K562 (cell line): ENCODE measurements at regions not wholly inside any gene's neighbourhood (a gene's known extent, or its start where the extent isn't known, plus 50 kb on each side); places are given as distances from the start of the nearest gene placed in this dataset.
"Not testable (repeated sequence)": the region's sequence is repeated elsewhere in the genome, so short reads cannot be mapped to it uniquely, and the experiment has no call there.

Source experiments
- ATAC-seq: fragments of 200-7000 bp; cut with Tn5 transposase; 3 replicates; pipeline ENCODE4 v1.9.1; 2020; ENCODE audit warnings: moderate library complexity
- BruUV-seq: library from RNA; stranded (reverse); fragments of 400-500 nt; replicated peaks from 2 replicates; lab custom pipeline; 2021; lab: Mats Ljungman, UMichigan
- CTCF ChIA-PET: fragments of 300-600 bp; formaldehyde crosslinking; extraction: SDS; loops from one replicate; lab custom pipeline; 2021; ENCODE audit warnings: low intra/inter-chr PET ratio; lab: Yijun Ruan, JAX
- POLR2A ChIA-PET: fragments of 300-600, 350-650 bp; sonication (Branson Sonifier 250); formaldehyde crosslinking; extraction: SDS; loops from one replicate; lab custom pipeline; 2021; ENCODE audit warnings: antibody characterized with exemption, inconsistent platforms; lab: Yijun Ruan, JAX
- DNase-seq, 4 experiments: peaks; one replicate each; pipeline versions ENCODE4 v3.0.0 to v3.0.0-alpha.2; 2011 to 2018; ENCODE audit warnings: low spot score in 3 of 4, mixed read lengths in 3 of 4; ENCODE audit errors: extremely low read depth in 1 of 4
- FAIRE-seq: peaks from 2 replicates; lab custom pipeline; 2011; peaks lifted over from hg19 to GRCh38; lab: Jason Lieb, UNC
- H2AFZ ChIP-seq: 2 replicates; pipeline ENCODE4 v1.6.0; 2011; ENCODE audit warnings: low read depth, low read length, control low read depth, inconsistent platforms
- H3K27ac ChIP-seq: fragments of 200-600 bp; 3 replicates; pipeline ENCODE4 v1.8.0; 2011; ENCODE audit warnings: low read depth, mild to moderate bottlenecking, control low read depth, inconsistent platforms, low read length, moderate library complexity, mixed read lengths; ENCODE audit errors: extremely low read depth
- H3K27me3 ChIP-seq, 2 experiments: fragments of 300-600 bp in 1 of 2; 2 replicates in 1 of 2; 3 replicates in 1 of 2; pipeline versions ENCODE4 v1.6.0 to v1.8.0; 2011; ENCODE audit warnings: inconsistent platforms in 2 of 2, low read length in 2 of 2, mild to moderate bottlenecking in 1 of 2, mixed read lengths in 1 of 2, moderate library complexity in 1 of 2; ENCODE audit not compliant: control insufficient read depth in 2 of 2, insufficient read depth in 2 of 2
- H3K36me3 ChIP-seq: fragments of 300-600 bp; 3 replicates; pipeline ENCODE4 v1.8.0; 2011; ENCODE audit warnings: mild to moderate bottlenecking, low read length, inconsistent platforms; ENCODE audit not compliant: control insufficient read depth, insufficient read depth
- H3K4me1 ChIP-seq, 2 experiments: fragments of 200-600 bp in 1 of 2; replicated peaks in 1 of 2; 2 replicates in 1 of 2; 3 replicates in 1 of 2; pipeline versions ENCODE4 v1.5.1 to v1.8.0; 2011; ENCODE audit warnings: inconsistent platforms in 2 of 2, low read length in 2 of 2, mild to moderate bottlenecking in 1 of 2, mixed read lengths in 1 of 2, moderate library complexity in 1 of 2; ENCODE audit not compliant: control insufficient read depth in 2 of 2, insufficient read depth in 2 of 2
- H3K4me2 ChIP-seq: 2 replicates; pipeline ENCODE4 v1.6.1; 2011; ENCODE audit warnings: low read length, control low read depth, inconsistent platforms, mixed read lengths; ENCODE audit not compliant: insufficient read depth
- H3K4me3 ChIP-seq: fragments of 200-600 bp; sonication (generic), shearing (Covaris generic); 2 replicates; pipeline ENCODE4 v1.5.1; 2016; ENCODE audit warnings: control low read depth, inconsistent platforms
- H3K79me2 ChIP-seq: fragments of 200-600 bp; 3 replicates; pipeline ENCODE4 v1.8.0; 2011; ENCODE audit warnings: low read length, inconsistent platforms; ENCODE audit not compliant: control insufficient read depth, insufficient read depth
- H3K9ac ChIP-seq, 2 experiments: 2 replicates each; pipeline versions ENCODE4 v1.6.0 to v1.6.1; 2011; ENCODE audit warnings: low read depth in 2 of 2, low read length in 2 of 2, control low read depth in 1 of 2, inconsistent platforms in 1 of 2, mild to moderate bottlenecking in 1 of 2, mixed read lengths in 1 of 2; ENCODE audit not compliant: insufficient read depth in 1 of 2
- H3K9me1 ChIP-seq: one replicate; pipeline ENCODE4 v1.6.0; 2011; ENCODE audit warnings: inconsistent platforms, mild to moderate bottlenecking, low read length, moderate library complexity; ENCODE audit not compliant: control insufficient read depth, insufficient read depth
- H3K9me3 ChIP-seq: replicated peaks from 2 replicates; pipeline ENCODE4 v1.5.1; 2011; ENCODE audit warnings: low read depth, low read length, inconsistent platforms; ENCODE audit not compliant: control insufficient read depth, insufficient read depth
- H4K20me1 ChIP-seq: replicated peaks from 2 replicates; pipeline ENCODE4 v1.6.1; 2011; ENCODE audit warnings: low read length, inconsistent platforms, mixed read lengths; ENCODE audit not compliant: control insufficient read depth, insufficient read depth
- CBFA2T3 ChIP-seq: fragments of 450-650 bp; IDR thresholded peaks from 2 replicates; pipeline ENCODE4 v1.6.1; 2017
- CREM ChIP-seq: IDR thresholded peaks from 2 replicates; pipeline ENCODE4 v1.6.1; 2014; ENCODE audit warnings: antibody characterized with exemption, low read depth
- CXXC5 ChIP-seq: fragments of 250-450 bp; sonication (Bioruptor Pico); IDR thresholded peaks from 2 replicates; pipeline ENCODE4 v1.8.0; 2022; ENCODE audit warnings: inconsistent platforms, mild to moderate bottlenecking, moderate library complexity
- EP400 ChIP-seq: fragments of 450-650 bp; IDR thresholded peaks from 2 replicates; pipeline ENCODE4 v1.6.1; 2017; ENCODE audit warnings: antibody characterized with exemption, mild to moderate bottlenecking, moderate library complexity
- FOXK2 ChIP-seq, 2 experiments: fragments of 450-650 bp; IDR thresholded peaks in 1 of 2; conservative IDR thresholded peaks in 1 of 2; 2 replicates each; pipeline ENCODE4 v1.6.1; 2016; ENCODE audit warnings: low read depth in 2 of 2, mild to moderate bottlenecking in 1 of 2
- GABPA ChIP-seq: fragments of 200-800 bp; sonication (Bioruptor generic); conservative IDR thresholded peaks from 2 replicates; pipeline ENCODE4 v1.6.1; 2016; ENCODE audit warnings: low read depth, missing genetic modification characterization, missing compliant biosample characterization
- NFYB ChIP-seq: IDR thresholded peaks from 2 replicates; pipeline ENCODE4 v1.6.1; 2011; ENCODE audit warnings: mild to moderate bottlenecking, moderate library complexity; ENCODE audit not compliant: insufficient read length; ENCODE audit errors: extremely low read depth
- NRF1 ChIP-seq, 2 experiments: fragments of 450-650 bp; IDR thresholded peaks in 1 of 2; conservative IDR thresholded peaks in 1 of 2; 2 replicates each; pipeline ENCODE4 v1.6.1; 2014; ENCODE audit warnings: mild to moderate bottlenecking in 2 of 2
- PHF8 ChIP-seq: fragments of 200-600 bp; sonication (generic); IDR thresholded peaks from 2 replicates; pipeline ENCODE4 v1.6.1; 2012; ENCODE audit warnings: mixed run types, mild to moderate bottlenecking, inconsistent platforms, low read length, moderate library complexity, borderline replicate concordance
- POLR2A ChIP-seq: fragments of 450-650 bp; conservative IDR thresholded peaks from 2 replicates; pipeline ENCODE4 v1.6.1; 2016
- POLR2G ChIP-seq: fragments of 200-400 bp; formaldehyde crosslinking; IDR thresholded peaks from 2 replicates; pipeline ENCODE4 v1.6.1; 2017; ENCODE audit warnings: low read depth, mild to moderate bottlenecking, antibody characterized with exemption, low read length, moderate library complexity
- RB1 ChIP-seq: fragments of 450-650 bp; IDR thresholded peaks from 2 replicates; pipeline ENCODE4 v1.6.1; 2017; ENCODE audit warnings: low read depth, mild to moderate bottlenecking
- SAP30 ChIP-seq: fragments of 200-600 bp; sonication (generic); IDR thresholded peaks from 2 replicates; pipeline ENCODE4 v1.6.1; 2012; ENCODE audit warnings: borderline replicate concordance, low read depth, mild to moderate bottlenecking, moderate library complexity, low read length, control low read depth, inconsistent platforms; ENCODE audit not compliant: insufficient read depth, poor library complexity, severe bottlenecking
- WGBS: fragments of 100-300 bp; shearing (Covaris generic); methylation state at CpG from one replicate; pipeline ENCODE4 v1.1.6; 2016; ENCODE audit warnings: low coverage, mixed read lengths; ENCODE audit not compliant: insufficient coverage; ENCODE audit errors: missing lambda C conversion rate; 5-methylcytosine and 5-hydroxymethylcytosine counted together
- in situ Hi-C: fragments of 300-500 bp; cut with MboI; formaldehyde crosslinking; loops from 4 replicates; pipeline ENCODE4 v1.15.0; 2018; ENCODE audit warnings: inconsistent platforms, mixed read lengths
- intact Hi-C: fragments of 100-400 bp; cut with micrococcal nuclease; formaldehyde crosslinking; loops from 2 replicates; pipeline ENCODE4 v1.14.2; 2022
- TF ChIP-seq, protein P1 (sequence below): fragments of 450-650 bp; IDR thresholded peaks from 2 replicates; pipeline ENCODE4 v1.6.1; 2016; ENCODE audit warnings: antibody characterized with exemption
- TF ChIP-seq, protein P2 (sequence below), 2 experiments: IDR thresholded peaks; 2 replicates each; pipeline ENCODE4 v1.6.1; 2011; ENCODE audit warnings: borderline replicate concordance in 1 of 2, control low read depth in 1 of 2, low read depth in 1 of 2, low read length in 1 of 2, mild to moderate bottlenecking in 1 of 2, mixed read lengths in 1 of 2, moderate library complexity in 1 of 2; ENCODE audit not compliant: insufficient read depth in 1 of 2, insufficient read length in 1 of 2, poor library complexity in 1 of 2, severe bottlenecking in 1 of 2; ENCODE audit errors: extremely low read depth in 1 of 2
- TF ChIP-seq, protein P3 (sequence below), 2 experiments: fragments of 450-650 bp; conservative IDR thresholded peaks; 2 replicates each; pipeline ENCODE4 v1.6.1; 2017; ENCODE audit warnings: mild to moderate bottlenecking in 2 of 2, moderate library complexity in 2 of 2

DNA sequence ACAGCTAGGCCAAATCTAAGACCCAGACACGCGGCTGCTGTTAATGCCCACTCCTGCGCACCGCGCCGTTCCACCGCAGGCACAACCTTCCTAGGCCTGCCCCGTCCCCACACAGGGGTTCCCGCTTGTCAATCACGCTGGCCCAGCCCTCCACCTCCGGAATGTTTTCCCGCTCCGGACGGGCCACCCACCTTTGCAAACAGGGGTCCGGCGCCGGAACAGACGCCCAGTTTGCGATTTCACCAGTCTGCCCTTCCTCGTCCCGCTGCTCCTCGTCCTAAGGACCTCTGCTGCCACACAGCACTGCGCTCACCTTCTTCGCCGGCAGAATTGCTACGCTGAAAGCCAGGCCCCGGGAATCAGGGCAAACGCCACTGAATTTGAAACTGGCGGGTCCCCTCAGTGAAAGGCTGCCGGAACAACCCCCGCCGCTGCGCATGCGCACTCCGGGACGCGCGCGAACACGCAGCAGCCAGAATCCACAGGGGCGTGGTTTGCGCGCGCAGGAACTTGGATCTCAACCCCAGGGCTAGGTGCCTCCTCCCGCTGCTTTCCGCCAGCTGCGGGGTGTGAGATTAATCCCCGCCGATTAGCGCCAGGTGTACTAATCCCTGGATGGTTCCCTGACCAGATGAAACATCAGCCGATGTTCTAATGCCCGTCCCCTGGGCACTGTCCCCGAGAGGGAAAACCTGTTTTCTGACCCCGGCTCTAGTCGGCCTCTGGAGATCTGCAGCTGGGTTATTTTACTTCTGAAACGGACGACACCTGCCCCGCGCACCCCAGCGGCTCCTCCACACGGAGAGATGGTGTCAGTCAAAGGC lies 159.7 kb downstream of the KLRB1 start:
- H3K27ac ChIP-seq: peak overlapping the region; percentile 74
- H3K27me3 ChIP-seq, in situ Hi-C loops, BruUV-seq, CTCF ChIA-PET, H3K9me1 ChIP-seq, H3K9me3 ChIP-seq, H3K4me1 ChIP-seq, H4K20me1 ChIP-seq, H3K36me3 ChIP-seq, intact Hi-C loops: not testable (repeated sequence)
- peak overlapping the region; percentile 54 to 85 for H3K9ac ChIP-seq
- FAIRE-seq (peak; percentile 49), DNase-seq (peak; percentile 61 to 88 (median 70)), ATAC-seq (peak; percentile 85)
- peak overlapping the region; percentile 53 for H3K4me3 ChIP-seq
- peak overlapping the region; percentile 73 for H3K4me2 ChIP-seq
- POLR2A ChIA-PET: interaction anchor here (0.6 kb wide), 1 partner anchor 226 kb away, joined by 3 read pairs; no protein-coding TSS in a partner anchor
- peak overlapping the region; percentile 85 for H2AFZ ChIP-seq
- peaks cover 14% of the 10 kb centered on the region for H3K79me2 ChIP-seq
- 1% methylated on average over 28 of the region's 61 CpGs for WGBS
- 0 out of 2 replicates have a peak, but pooled peaks have one; percentile 7 for TF ChIP-seq CREM
- TF ChIP-seq, protein P1, sequence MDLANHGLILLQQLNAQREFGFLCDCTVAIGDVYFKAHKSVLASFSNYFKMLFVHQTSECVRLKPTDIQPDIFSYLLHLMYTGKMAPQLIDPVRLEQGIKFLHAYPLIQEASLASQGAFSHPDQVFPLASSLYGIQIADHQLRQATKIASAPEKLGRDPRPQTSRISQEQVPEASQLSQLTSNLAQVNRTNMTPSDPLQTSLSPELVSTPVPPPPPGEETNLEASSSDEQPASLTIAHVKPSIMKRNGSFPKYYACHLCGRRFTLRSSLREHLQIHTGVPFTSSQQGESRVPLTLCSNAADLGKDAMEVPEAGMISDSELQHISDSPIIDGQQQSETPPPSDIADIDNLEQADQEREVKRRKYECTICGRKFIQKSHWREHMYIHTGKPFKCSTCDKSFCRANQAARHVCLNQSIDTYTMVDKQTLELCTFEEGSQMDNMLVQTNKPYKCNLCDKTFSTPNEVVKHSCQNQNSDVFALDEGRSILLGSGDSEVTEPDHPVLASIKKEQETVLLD: peak; percentile 95
- peak; percentile 58 for TF ChIP-seq EP400
- 0 out of 4 replicates have a peak, but pooled peaks of 1 of the 2 experiments have one; percentile 21 for TF ChIP-seq FOXK2 (conservative IDR thresholded peaks at IDR 0.05 in 1 of 2, IDR thresholded peaks at IDR 0.05 in 1 of 2; ENCODE audit: low read depth in 2 of 2)
- peak; percentile 32; the same call in 1 of the 2 replicates for TF ChIP-seq RB1
- TF ChIP-seq NFYB: peak; percentile 4
- TF ChIP-seq, protein P2, sequence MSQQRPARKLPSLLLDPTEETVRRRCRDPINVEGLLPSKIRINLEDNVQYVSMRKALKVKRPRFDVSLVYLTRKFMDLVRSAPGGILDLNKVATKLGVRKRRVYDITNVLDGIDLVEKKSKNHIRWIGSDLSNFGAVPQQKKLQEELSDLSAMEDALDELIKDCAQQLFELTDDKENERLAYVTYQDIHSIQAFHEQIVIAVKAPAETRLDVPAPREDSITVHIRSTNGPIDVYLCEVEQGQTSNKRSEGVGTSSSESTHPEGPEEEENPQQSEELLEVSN (IDR thresholded peaks at IDR 0.05; ENCODE audit: borderline replicate concordance in 1 of 2, extremely low read depth in 1 of 2, insufficient read depth in 1 of 2, insufficient read length in 1 of 2, low read depth in 1 of 2, low read length in 1 of 2, poor library complexity in 1 of 2, severe bottlenecking in 1 of 2): peak in 1 of 2 experiments; percentile 26
- TF ChIP-seq POLR2G: peak; percentile 73
- TF ChIP-seq NRF1 (conservative IDR thresholded peaks at IDR 0.05 in 1 of 2, IDR thresholded peaks at IDR 0.05 in 1 of 2): peak; percentile 95 to 96
- TF ChIP-seq CXXC5: peak; percentile 69
- TF ChIP-seq, protein P3, sequence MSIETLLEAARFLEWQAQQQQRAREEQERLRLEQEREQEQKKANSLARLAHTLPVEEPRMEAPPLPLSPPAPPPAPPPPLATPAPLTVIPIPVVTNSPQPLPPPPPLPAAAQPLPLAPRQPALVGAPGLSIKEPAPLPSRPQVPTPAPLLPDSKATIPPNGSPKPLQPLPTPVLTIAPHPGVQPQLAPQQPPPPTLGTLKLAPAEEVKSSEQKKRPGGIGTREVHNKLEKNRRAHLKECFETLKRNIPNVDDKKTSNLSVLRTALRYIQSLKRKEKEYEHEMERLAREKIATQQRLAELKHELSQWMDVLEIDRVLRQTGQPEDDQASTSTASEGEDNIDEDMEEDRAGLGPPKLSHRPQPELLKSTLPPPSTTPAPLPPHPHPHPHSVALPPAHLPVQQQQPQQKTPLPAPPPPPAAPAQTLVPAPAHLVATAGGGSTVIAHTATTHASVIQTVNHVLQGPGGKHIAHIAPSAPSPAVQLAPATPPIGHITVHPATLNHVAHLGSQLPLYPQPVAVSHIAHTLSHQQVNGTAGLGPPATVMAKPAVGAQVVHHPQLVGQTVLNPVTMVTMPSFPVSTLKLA (conservative IDR thresholded peaks at IDR 0.05): peak; percentile 41 to 48; a peak in 3 of 4 replicates
- TF ChIP-seq CBFA2T3: 0 out of 2 replicates have a peak, but pooled peaks have one; percentile 25
- TF ChIP-seq PHF8: peak; percentile 43; the same call in 1 of the 2 replicates
- peak; percentile 71 for TF ChIP-seq POLR2A
- peak; percentile 81 for TF ChIP-seq SAP30
- peak; percentile 64 for TF ChIP-seq GABPA
